ENCODE measurements at regions not wholly inside any gene's neighbourhood (a gene's known extent, or its start where the extent isn't known, plus 50 kb on each side); places are given as distances from the start of the nearest gene placed in this dataset.
"Not testable (repeated sequence)": the region's sequence is repeated elsewhere in the genome, so short reads cannot be mapped to it uniquely, and the experiment has no call there.

DNA sequence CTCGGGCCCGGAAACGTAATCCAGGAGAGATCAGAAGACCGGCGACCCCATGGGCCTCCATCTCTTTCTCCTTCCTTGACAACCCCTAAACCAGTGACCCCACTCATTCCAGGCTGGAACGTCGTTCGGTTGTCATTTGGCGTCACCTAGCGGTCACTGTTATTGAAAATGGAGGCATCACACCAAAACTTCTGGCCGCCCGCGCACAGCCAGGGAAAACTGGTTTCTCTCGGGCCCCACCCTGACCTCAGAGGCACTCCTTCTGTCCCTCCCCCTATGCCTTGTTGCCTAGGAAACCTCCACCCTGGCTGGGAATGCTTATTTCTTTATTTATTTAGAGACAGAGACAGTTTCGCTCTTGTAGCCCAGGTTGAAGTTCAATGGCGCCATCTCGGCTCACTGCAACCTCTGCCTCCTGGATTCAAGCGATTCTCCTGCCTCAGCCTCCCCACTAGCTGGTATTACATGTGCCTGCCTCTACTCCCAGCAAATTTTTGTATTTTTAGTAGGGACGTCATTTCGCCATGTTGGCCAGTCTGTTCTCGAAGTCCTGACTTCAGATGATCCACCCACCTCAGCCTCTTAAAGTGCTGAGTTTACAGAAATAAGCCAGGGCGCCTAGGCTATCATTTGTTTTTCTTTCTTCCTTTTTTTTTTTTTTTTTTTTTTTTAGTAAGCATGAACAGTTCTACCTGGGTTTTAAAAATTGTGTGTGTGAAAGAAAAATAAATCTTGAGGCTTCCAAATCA lies 2144.1 kb upstream of the TPTE start:
- not testable (repeated sequence) for DNase-seq (ENCODE audit: low spot score in 2 of 2); H3K9me3 Mint-ChIP-seq; H3K27ac Mint-ChIP-seq; H3K36me3 Mint-ChIP-seq
- peak; percentile 71 to 75 for ATAC-seq

DNA sequence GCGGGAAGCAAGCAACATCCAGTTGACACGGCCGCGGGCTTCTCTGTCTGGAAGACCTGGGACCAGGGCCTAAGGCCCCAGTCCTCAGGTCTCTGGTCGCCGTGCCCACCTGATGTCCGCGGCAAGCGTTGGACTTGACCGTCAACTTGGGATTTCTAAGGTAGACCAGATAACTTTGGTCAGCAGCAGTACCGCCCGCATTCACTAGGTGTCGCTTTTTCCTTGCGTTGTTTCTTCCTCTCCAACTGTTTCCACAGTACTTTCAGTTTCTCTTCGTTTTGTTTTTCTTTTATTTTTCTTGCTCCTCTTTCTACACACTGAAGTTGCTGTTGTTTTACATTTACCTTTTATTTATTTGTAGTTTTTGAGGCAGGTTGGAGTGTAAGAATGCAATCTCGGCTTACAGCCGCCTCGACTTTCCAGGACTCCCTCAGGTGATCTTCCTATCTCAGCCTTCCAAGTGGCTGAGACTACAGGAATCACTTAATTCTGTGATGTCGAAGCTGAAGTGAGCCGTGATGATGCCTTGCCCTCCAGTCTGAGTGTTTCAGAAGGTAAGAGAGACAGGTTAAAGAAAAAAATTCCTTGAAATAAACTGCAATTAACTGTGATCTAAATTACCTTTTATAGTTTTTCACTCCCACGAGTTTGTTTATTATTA lies 2140.8 kb upstream of the TPTE start:
- H3K9me3 Mint-ChIP-seq; H3K27ac Mint-ChIP-seq; DNase-seq (ENCODE audit: low spot score in 2 of 2); H3K36me3 Mint-ChIP-seq: not testable (repeated sequence)
- peak; percentile 55 to 80 for ATAC-seq

DNA sequence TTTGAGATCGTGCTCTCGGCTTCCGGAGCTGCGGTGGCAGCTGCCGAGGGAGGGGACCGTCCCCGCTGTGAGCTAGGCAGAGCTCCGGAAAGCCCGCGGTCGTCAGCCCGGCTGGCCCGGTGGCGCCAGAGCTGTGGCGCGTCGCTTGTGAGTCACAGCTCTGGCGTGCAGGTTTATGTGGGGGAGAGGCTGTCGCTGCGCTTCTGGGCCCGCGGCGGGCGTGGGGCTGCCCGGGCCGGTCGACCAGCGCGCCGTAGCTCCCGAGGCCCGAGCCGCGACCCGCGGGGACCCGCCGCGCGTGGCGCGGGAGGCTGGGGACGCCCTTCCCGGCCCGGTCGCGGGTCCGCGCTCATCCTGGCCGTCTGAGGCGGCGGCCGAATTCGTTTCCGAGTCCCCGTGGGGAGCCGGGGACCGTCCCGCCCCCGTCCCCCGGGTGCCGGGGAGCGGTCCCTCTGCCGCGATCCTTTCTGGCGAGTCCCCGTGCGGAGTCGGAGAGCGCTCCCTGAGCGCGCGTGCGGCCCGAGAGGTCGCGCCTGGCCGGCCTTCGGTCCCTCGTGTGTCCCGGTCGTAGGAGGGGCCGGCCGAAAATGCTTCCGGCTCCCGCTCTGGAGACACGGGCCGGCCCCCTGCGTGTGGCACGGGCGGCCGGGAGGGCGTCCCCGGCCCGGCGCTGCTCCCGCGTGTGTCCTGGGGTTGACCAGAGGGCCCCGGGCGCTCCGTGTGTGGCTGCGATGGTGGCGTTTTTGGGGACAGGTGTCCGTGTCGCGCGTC lies 2133.0 kb upstream of the TPTE start:
- not testable (repeated sequence) for H3K9me3 Mint-ChIP-seq; H3K36me3 Mint-ChIP-seq; H3K27ac Mint-ChIP-seq; DNase-seq (ENCODE audit: low spot score in 2 of 2)
- peak in 1 of 2 donors; percentile 98 for ATAC-seq

DNA sequence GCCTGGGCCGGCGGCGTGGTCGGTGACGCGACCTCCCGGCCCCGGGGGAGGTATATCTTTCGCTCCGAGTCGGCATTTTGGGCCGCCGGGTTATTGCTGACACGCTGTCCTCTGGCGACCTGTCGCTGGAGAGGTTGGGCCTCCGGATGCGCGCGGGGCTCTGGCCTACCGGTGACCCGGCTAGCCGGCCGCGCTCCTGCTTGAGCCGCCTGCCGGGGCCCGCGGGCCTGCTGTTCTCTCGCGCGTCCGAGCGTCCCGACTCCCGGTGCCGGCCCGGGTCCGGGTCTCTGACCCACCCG lies 2132.5 kb upstream of the TPTE start:
- DNase-seq (ENCODE audit: low spot score in 2 of 2); H3K36me3 Mint-ChIP-seq; H3K27ac Mint-ChIP-seq; ATAC-seq; H3K9me3 Mint-ChIP-seq: not testable (repeated sequence)

DNA sequence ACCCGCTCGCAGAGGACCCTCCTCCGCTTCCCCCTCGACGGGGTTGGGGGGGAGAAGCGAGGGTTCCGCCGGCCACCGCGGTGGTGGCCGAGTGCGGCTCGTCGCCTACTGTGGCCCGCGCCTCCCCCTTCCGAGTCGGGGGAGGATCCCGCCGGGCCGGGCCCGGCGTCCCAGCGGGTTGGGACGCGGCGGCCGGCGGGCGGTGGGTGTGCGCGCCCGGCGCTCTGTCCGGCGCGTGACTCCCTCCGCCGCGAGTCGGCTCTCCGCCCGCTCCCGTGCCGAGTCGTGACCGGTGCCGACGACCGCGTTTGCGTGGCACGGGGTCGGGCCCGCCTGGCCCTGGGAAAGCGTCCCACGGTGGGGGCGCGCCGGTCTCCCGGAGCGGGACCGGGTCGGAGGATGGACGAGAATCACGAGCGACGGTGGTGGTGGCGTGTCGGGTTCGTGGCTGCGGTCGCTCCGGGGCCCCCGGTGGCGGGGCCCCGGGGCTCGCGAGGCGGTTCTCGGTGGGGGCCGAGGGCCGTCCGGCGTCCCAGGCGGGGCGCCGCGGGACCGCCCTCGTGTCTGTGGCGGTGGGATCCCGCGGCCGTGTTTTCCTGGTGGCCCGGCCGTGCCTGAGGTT lies 2130.7 kb upstream of the TPTE start:
- ATAC-seq; DNase-seq (ENCODE audit: low spot score in 2 of 2); H3K36me3 Mint-ChIP-seq; H3K9me3 Mint-ChIP-seq; H3K27ac Mint-ChIP-seq: not testable (repeated sequence)

DNA sequence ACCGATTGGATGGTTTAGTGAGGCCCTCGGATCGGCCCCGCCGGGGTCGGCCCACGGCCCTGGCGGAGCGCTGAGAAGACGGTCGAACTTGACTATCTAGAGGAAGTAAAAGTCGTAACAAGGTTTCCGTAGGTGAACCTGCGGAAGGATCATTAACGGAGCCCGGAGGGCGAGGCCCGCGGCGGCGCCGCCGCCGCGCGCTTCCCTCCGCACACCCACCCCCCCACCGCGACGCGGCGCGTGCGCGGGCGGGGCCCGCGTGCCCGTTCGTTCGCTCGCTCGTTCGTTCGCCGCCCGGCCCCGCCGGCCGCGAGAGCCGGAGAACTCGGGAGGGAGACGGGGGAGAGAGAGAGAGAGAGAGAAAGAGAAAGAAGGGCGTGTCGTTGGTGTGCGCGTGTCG lies 2127.0 kb upstream of the TPTE start:
- not testable (repeated sequence) for H3K9me3 Mint-ChIP-seq; ATAC-seq; H3K36me3 Mint-ChIP-seq; DNase-seq (ENCODE audit: low spot score in 2 of 2); H3K27ac Mint-ChIP-seq

DNA sequence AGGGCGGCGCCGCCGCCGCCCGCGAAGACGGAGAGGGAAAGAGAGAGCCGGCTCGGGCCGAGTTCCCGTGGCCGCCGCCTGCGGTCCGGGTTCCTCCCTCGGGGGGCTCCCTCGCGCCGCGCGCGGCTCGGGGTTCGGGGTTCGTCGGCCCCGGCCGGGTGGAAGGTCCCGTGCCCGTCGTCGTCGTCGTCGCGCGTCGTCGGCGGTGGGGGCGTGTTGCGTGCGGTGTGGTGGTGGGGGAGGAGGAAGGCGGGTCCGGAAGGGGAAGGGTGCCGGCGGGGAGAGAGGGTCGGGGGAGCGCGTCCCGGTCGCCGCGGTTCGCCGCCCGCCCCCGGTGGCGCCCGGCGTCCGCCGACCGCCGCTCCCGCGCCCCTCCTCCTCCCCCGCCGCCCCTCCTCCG lies 2125.4 kb upstream of the TPTE start:
- not testable (repeated sequence) for H3K27ac Mint-ChIP-seq; ATAC-seq; DNase-seq (ENCODE audit: low spot score in 2 of 2); H3K9me3 Mint-ChIP-seq; H3K36me3 Mint-ChIP-seq

DNA sequence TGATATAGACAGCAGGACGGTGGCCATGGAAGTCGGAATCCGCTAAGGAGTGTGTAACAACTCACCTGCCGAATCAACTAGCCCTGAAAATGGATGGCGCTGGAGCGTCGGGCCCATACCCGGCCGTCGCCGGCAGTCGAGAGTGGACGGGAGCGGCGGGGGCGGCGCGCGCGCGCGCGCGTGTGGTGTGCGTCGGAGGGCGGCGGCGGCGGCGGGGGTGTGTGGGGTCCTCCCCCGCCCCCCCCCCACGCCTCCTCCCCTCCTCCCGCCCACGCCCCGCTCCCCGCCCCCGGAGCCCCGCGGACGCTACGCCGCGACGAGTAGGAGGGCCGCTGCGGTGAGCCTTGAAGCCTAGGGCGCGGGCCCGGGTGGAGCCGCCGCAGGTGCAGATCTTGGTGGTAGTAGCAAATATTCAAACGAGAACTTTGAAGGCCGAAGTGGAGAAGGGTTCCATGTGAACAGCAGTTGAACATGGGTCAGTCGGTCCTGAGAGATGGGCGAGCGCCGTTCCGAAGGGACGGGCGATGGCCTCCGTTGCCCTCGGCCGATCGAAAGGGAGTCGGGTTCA lies 2122.4 kb upstream of the TPTE start:
- ATAC-seq, result peak in 1 of 2 donors; percentile 31
- not testable (repeated sequence) for H3K36me3 Mint-ChIP-seq; H3K9me3 Mint-ChIP-seq; H3K27ac Mint-ChIP-seq; DNase-seq (ENCODE audit: low spot score in 2 of 2)

DNA sequence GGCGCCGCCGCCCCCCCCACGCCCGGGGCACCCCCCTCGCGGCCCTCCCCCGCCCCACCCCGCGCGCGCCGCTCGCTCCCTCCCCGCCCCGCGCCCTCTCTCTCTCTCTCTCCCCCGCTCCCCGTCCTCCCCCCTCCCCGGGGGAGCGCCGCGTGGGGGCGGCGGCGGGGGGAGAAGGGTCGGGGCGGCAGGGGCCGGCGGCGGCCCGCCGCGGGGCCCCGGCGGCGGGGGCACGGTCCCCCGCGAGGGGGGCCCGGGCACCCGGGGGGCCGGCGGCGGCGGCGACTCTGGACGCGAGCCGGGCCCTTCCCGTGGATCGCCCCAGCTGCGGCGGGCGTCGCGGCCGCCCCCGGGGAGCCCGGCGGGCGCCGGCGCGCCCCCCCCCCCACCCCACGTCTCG lies 2121.5 kb upstream of the TPTE start:
- DNase-seq (ENCODE audit: low spot score in 2 of 2); H3K27ac Mint-ChIP-seq; ATAC-seq; H3K36me3 Mint-ChIP-seq; H3K9me3 Mint-ChIP-seq: not testable (repeated sequence)

DNA sequence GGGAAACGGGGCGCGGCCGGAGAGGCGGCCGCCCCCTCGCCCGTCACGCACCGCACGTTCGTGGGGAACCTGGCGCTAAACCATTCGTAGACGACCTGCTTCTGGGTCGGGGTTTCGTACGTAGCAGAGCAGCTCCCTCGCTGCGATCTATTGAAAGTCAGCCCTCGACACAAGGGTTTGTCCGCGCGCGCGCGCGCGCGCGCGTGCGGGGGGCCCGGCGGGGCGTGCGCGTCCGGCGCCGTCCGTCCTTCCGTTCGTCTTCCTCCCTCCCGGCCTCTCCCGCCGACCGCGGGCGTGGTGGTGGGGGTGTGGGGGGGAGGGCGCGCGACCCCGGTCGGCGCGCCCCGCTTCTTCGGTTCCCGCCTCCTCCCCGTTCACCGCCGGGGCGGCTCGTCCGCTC lies 2119.6 kb upstream of the TPTE start:
- not testable (repeated sequence) for H3K36me3 Mint-ChIP-seq; H3K27ac Mint-ChIP-seq; H3K9me3 Mint-ChIP-seq; DNase-seq (ENCODE audit: low spot score in 2 of 2); ATAC-seq

DNA sequence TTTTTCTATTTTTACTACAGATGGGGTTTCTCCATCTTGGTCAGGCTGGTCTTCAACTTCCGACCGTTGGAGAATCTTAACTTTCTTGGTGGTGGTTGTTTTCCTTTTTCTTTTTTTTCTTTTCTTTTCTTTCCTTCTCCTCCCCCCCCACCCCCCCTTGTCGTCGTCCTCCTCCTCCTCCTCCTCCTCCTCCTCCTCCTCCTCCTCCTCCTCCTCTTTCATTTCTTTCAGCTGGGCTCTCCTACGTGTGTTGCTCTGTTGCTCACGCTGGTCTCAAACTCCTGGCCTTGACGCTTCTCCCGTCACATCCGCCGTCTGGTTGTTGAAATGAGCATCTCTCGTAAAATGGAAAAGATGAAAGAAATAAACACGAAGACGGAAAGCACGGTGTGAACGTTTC lies 2115.1 kb upstream of the TPTE start:
- not testable (repeated sequence) for H3K36me3 Mint-ChIP-seq; DNase-seq (ENCODE audit: low spot score in 2 of 2); ATAC-seq; H3K27ac Mint-ChIP-seq; H3K9me3 Mint-ChIP-seq

DNA sequence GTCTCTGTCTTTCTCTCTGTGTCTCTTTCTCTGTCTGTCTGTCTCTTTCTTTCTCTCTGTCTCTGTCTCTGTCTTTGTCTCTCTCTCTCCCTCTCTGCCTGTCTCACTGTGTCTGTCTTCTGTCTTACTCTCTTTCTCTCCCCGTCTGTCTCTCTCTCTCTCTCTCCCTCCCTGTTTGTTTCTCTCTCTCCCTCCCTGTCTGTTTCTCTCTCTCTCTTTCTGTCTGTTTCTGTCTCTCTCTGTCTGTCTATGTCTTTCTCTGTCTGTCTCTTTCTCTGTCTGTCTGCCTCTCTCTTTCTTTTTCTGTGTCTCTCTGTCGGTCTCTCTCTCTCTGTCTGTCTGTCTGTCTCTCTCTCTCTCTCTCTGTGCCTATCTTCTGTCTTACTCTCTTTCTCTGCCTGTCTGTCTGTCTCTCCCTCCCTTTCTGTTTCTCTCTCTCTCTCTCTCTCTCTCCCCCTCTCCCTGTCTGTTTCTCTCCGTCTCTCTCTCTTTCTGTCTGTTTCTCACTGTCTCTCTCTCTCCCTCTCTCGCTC lies 2110.2 kb upstream of the TPTE start:
- peak overlapping the region; percentile 86 to 96 for H3K27ac Mint-ChIP-seq
- H3K9me3 Mint-ChIP-seq; DNase-seq (ENCODE audit: low spot score in 2 of 2): not testable (repeated sequence)
- ATAC-seq, result peak; percentile 18 to 43
- peaks cover 0 to 10% of the 10 kb centered on the region in 2 donors for H3K36me3 Mint-ChIP-seq

DNA sequence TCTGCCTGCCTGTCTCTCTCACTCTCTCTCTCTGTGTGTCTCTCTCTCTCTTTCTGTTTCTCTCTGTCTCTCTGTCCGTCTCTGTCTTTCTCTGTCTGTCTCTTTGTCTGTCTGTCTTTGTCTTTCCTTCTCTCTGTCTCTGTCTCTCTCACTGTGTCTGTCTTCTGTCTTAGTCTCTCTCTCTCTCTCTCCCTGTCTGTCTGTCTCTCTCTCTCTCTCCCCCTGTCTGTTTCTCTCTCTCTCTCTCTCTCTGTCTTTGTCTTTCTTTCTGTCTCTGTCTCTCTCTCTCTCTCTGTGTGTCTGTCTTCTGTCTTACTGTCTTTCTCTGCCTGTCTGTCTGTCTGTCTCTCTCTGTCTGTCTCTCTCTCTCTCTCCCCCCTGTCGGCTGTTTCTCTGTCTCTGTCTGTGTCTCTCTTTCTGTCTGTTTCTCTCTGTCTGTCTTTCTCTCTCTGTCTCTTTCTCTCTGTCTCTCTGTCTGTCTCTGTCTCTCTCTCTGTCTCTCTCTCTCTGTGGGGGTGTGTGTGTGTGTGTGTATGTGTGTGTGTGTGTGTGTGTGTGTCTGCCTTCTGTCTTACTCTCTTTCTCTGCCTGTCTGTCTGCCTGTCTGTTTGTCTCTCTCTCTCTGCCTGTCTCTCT lies 2101.3 kb upstream of the TPTE start:
- H3K27ac Mint-ChIP-seq, result peak overlapping the region; percentile 18 to 44
- not testable (repeated sequence) for H3K36me3 Mint-ChIP-seq, H3K9me3 Mint-ChIP-seq
- peak; percentile 85 to 86 for ATAC-seq
- DNase-seq (ENCODE audit: low spot score in 2 of 2), result peak; percentile 71 to 88

DNA sequence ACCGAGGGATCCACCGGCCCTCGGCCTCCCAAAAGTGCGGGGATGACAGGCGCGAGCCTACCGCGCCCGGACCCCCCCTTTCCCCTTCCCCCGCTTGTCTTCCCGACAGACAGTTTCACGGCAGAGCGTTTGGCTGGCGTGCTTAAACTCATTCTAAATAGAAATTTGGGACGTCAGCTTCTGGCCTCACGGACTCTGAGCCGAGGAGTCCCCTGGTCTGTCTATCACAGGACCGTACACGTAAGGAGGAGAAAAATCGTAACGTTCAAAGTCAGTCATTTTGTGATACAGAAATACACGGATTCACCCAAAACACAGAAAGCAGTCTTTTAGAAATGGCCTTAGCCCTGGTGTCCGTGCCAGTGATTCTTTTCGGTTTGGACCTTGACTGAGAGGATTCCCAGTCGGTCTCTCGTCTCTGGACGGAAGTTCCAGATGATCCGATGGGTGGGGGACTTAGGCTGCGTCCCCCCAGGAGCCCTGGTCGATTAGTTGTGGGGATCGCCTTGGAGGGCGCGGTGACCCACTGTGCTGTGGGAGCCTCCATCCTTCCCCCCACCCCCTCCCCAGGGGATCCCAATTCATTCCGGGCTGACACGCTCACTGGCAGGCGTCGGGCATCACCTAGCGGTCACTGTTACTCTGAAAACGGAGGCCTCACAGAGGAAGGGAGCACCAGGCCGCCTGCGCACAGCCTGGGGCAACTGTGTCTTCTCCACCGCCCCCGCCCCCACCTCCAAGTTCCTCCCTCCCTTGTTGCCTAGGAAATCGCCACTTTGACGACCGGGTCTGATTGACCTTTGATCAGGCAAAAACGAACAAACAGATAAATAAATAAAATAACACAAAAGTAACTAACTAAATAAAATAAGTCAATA lies 2093.4 kb upstream of the TPTE start:
- H3K27ac Mint-ChIP-seq; H3K9me3 Mint-ChIP-seq; H3K36me3 Mint-ChIP-seq; DNase-seq (ENCODE audit: low spot score in 2 of 2): not testable (repeated sequence)
- ATAC-seq, result peak; percentile 49

DNA sequence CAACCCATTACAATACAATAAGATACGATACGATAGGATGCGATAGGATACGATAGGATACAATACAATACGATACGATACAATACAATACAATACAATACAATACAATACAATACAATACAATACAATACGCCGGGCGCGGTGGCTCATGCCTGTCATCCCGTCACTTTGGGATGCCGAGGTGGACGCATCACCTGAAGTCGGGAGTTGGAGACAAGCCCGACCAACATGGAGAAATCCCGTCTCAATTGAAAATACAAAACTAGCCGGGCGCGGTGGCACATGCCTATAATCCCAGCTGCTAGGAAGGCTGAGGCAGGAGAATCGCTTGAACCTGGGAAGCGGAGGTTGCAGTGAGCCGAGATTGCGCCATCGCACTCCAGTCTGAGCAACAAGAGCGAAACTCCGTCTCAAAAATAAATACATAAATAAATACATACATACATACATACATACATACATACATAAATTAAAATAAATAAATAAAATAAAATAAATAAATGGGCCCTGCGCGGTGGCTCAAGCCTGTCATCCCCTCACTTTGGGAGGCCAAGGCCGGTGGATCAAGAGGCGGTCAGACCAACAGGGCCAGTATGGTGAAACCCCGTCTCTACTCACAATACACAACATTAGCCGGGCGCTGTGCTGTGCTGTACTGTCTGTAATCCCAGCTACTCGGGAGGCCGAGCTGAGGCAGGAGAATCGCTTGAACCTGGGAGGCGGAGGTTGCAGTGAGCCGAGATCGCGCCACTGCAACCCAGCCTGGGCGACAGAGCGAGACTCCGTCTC lies 2092.5 kb upstream of the TPTE start:
- H3K9me3 Mint-ChIP-seq; H3K36me3 Mint-ChIP-seq; H3K27ac Mint-ChIP-seq; DNase-seq (ENCODE audit: low spot score in 2 of 2): not testable (repeated sequence)
- peak; percentile 78 to 80 for ATAC-seq

Measured in activated naive CD4-positive, alpha-beta T cell treated with anti-CD3 and anti-CD28 coated beads, Interleukin-2, amount 50 U/mL, for 72 hours (primary cell).